Glutamatergic neuron (in vitro differentiated cells): ENCODE measurements at regions not wholly inside any gene's neighbourhood (a gene's known extent, or its start where the extent isn't known, plus 50 kb on each side); places are given as distances from the start of the nearest gene placed in this dataset.

ENCODE experiments used
- DNase-seq: peaks from one replicate; pipeline ENCODE4 v3.0.0; 2022
- H3K27ac Mint-ChIP-seq: one replicate; pipeline ENCODE4 v1.8.0; 2020; ENCODE audit warnings: mild to moderate bottlenecking, mixed read lengths, inconsistent platforms; ENCODE audit not compliant: unreplicated experiment
- H3K27me3 Mint-ChIP-seq: one replicate; pipeline ENCODE4 v1.8.0; 2020; ENCODE audit warnings: mild to moderate bottlenecking, moderate library complexity, mixed read lengths, inconsistent platforms; ENCODE audit not compliant: unreplicated experiment
- H3K36me3 Mint-ChIP-seq: one replicate; pipeline ENCODE4 v1.8.0; 2020; ENCODE audit warnings: mild to moderate bottlenecking, mixed read lengths, inconsistent platforms; ENCODE audit not compliant: unreplicated experiment
- H3K4me1 Mint-ChIP-seq: one replicate; pipeline ENCODE4 v1.8.0; 2020; ENCODE audit warnings: mild to moderate bottlenecking, low read depth, mixed read lengths, inconsistent platforms; ENCODE audit not compliant: unreplicated experiment
- H3K4me3 Mint-ChIP-seq: one replicate; pipeline ENCODE4 v1.8.0; 2020; ENCODE audit warnings: mild to moderate bottlenecking, mixed read lengths, inconsistent platforms; ENCODE audit not compliant: unreplicated experiment
- H3K9me3 Mint-ChIP-seq: one replicate; pipeline ENCODE4 v1.8.0; 2020; ENCODE audit warnings: mild to moderate bottlenecking, moderate library complexity, mixed read lengths, inconsistent platforms; ENCODE audit not compliant: unreplicated experiment
- TF ChIP-seq, protein P1 (sequence below): fragments of 200-600 bp; sonication (generic); IDR thresholded peaks from one replicate; pipeline ENCODE4 v1.5.0; 2021; ENCODE audit not compliant: partially characterized antibody, unreplicated experiment

DNA sequence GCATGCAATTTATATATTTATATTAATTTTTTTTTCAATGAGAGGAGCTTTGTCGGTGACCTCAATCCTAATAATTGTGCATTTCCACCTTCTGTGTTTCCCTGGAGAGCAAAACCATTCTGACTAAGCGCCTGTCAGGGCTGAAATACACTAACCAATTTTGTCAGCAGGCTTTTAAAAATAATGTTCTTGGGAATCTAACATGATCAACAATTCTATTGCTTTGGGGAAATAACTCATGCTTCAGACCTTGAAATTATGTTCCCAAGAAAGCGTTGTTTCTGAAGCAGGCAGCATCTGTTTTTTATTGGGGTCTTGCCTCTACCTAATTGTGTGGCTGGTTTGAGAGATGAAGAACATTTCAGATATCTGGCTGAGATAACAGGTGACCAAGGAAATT is 129.1 kb upstream of the ALKAL2 start:
- Mint-ChIP-seq H3K9me3 (peaks cover 8% of the 10 kb centered on the region), H3K27ac (no peak overlapping the region), H3K36me3 (peaks cover 4% of the 10 kb centered on the region), H3K27me3 (no peaks in the 10 kb centered on the region), H3K4me1 (no peaks in the 10 kb centered on the region), H3K4me3 (no peak overlapping the region)
- TF ChIP-seq, protein P1, sequence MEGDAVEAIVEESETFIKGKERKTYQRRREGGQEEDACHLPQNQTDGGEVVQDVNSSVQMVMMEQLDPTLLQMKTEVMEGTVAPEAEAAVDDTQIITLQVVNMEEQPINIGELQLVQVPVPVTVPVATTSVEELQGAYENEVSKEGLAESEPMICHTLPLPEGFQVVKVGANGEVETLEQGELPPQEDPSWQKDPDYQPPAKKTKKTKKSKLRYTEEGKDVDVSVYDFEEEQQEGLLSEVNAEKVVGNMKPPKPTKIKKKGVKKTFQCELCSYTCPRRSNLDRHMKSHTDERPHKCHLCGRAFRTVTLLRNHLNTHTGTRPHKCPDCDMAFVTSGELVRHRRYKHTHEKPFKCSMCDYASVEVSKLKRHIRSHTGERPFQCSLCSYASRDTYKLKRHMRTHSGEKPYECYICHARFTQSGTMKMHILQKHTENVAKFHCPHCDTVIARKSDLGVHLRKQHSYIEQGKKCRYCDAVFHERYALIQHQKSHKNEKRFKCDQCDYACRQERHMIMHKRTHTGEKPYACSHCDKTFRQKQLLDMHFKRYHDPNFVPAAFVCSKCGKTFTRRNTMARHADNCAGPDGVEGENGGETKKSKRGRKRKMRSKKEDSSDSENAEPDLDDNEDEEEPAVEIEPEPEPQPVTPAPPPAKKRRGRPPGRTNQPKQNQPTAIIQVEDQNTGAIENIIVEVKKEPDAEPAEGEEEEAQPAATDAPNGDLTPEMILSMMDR: no peak
- DNase-seq: no peak

GRCh38 chr2:415986-416610 is 128.2 kb upstream of the ALKAL2 start:
- peaks cover 4% of the 10 kb centered on the region for H3K36me3 Mint-ChIP-seq
- H3K27ac Mint-ChIP-seq: no peak overlapping the region

GRCh38 chr2:409523-409922 is 121.6 kb upstream of the ALKAL2 start:
- Mint-ChIP-seq H3K27me3 (no peaks in the 10 kb centered on the region), H3K36me3 (peaks cover 9% of the 10 kb centered on the region), H3K4me3 (no peak overlapping the region), H3K4me1 (no peaks in the 10 kb centered on the region), H3K9me3 (peaks cover 2% of the 10 kb centered on the region), H3K27ac (no peak overlapping the region)
- DNase-seq: no peak
- TF ChIP-seq, protein P1: no peak

More at GRCh38 chr2:415986-416610, 128.2 kb upstream of the ALKAL2 start:
- no peak for DNase-seq
- H3K4me3 Mint-ChIP-seq: no peak overlapping the region
- TF ChIP-seq, protein P1: no peak
- peaks cover 1% of the 10 kb centered on the region for H3K9me3 Mint-ChIP-seq
- no peaks in the 10 kb centered on the region for H3K27me3 Mint-ChIP-seq
- H3K4me1 Mint-ChIP-seq: no peaks in the 10 kb centered on the region

- no peak overlapping the region for H3K27ac Mint-ChIP-seq
- no peaks in the 10 kb centered on the region for H3K27me3 Mint-ChIP-seq
- H3K4me1 Mint-ChIP-seq: no peaks in the 10 kb centered on the region
- TF ChIP-seq, protein P1: no peak
- H3K9me3 Mint-ChIP-seq: peaks cover 4% of the 10 kb centered on the region
- H3K4me3 Mint-ChIP-seq: no peak overlapping the region
- peaks cover 13% of the 10 kb centered on the region for H3K36me3 Mint-ChIP-seq
- no peak for DNase-seq
Observed at GRCh38 chr2:407630-408029, 119.7 kb upstream of the ALKAL2 start.

DNA sequence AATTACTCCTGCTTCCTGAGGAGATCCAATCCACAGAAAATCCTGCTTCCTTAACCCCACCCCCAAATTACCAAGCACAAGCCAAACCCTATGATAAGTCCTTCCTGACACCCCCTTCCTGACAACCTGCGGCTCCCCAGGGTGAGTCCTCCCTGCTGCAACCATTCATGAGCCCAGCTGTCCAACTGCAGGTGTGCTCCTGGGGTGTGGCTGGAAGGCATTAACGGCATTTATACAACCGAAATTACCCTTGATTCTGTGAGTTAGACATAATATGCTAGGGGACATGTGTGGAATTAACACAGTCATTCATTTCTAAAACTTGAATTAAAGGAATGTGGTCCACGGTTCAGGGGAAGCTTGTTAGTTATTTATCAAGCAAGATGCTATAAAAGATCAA is 119.0 kb upstream of the ALKAL2 start:
- peaks cover 13% of the 10 kb centered on the region for H3K36me3 Mint-ChIP-seq
- H3K27me3 Mint-ChIP-seq: no peaks in the 10 kb centered on the region
- H3K9me3 Mint-ChIP-seq: peaks cover 4% of the 10 kb centered on the region
- no peaks in the 10 kb centered on the region for H3K4me1 Mint-ChIP-seq
- H3K27ac Mint-ChIP-seq: no peak overlapping the region
- TF ChIP-seq, protein P1: no peak
- H3K4me3 Mint-ChIP-seq: no peak overlapping the region
- no peak for DNase-seq
